Hematopoietic multipotent progenitor cell treated with erythropoietin and hydrocortisone succinate and interleukin-3 and kit ligand, for 15 days (in vitro differentiated cells): ENCODE measurements at regions not wholly inside any gene's neighbourhood (a gene's known extent, or its start where the extent isn't known, plus 50 kb on each side); places are given as distances from the start of the nearest gene placed in this dataset.
"Not testable (repeated sequence)": the region's sequence is repeated elsewhere in the genome, so short reads cannot be mapped to it uniquely, and the experiment has no call there.

Experiments used
- DNase-seq: peaks from one replicate; pipeline ENCODE4 v3.0.0-alpha.2; 2015; ENCODE audit warnings: low spot score

DNA sequence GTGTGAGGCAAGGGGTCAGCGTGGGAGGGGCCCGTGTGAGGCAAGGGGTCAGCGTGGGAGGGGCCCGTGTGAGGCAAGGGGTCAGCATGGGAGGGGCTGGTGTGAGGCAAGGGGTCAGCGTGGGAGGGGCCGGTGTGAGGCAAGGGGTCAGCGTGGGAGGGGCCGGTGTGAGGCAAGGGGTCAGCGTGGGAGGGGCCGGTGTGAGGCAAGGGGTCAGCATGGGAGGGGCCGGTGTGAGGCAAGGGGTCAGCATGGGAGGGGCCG is 119.2 kb downstream of the SEPTIN14 start:
- DNase-seq, result not testable (repeated sequence)

DNA sequence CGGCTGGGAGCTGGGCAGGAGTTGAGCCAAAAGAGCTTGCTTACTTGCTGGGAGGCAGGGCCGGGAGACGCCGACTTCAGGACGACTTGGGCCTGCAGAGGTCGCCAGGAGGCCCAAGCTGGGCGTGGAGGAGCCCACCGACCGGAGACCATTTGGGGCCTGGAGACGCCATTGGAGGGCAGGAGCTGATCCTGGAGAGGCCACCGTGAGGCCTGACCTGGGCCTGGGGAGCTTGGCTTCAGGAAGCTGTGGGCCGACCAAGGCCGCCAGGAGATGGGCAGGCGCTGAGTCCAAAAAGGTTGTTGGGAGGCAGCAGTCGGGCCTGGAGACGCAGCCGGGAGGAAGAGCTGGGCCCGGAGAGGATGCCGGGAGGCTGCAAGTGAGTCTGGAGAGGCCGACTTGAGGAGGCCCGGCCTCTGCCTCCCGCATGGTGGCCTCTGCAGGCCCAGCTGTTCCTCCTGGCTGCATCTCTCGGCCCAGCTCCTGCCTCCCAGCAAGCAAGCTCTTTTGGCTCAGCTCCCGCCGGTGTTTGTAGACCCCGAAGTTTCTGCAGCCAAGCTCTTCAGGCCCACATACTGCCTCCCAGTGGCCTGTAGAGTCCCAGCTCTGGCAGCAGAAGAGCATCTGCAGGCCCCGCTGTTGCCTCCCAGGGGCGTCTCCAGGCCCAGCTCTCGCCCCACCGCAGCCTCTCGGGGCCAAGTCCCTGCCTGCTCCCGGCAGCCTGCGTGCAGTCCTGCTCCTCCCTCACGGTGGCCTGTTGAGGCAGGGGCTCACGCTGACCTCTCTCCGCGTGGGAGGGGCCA is 119.7 kb downstream of the SEPTIN14 start:
- DNase-seq, result not testable (repeated sequence)

DNA sequence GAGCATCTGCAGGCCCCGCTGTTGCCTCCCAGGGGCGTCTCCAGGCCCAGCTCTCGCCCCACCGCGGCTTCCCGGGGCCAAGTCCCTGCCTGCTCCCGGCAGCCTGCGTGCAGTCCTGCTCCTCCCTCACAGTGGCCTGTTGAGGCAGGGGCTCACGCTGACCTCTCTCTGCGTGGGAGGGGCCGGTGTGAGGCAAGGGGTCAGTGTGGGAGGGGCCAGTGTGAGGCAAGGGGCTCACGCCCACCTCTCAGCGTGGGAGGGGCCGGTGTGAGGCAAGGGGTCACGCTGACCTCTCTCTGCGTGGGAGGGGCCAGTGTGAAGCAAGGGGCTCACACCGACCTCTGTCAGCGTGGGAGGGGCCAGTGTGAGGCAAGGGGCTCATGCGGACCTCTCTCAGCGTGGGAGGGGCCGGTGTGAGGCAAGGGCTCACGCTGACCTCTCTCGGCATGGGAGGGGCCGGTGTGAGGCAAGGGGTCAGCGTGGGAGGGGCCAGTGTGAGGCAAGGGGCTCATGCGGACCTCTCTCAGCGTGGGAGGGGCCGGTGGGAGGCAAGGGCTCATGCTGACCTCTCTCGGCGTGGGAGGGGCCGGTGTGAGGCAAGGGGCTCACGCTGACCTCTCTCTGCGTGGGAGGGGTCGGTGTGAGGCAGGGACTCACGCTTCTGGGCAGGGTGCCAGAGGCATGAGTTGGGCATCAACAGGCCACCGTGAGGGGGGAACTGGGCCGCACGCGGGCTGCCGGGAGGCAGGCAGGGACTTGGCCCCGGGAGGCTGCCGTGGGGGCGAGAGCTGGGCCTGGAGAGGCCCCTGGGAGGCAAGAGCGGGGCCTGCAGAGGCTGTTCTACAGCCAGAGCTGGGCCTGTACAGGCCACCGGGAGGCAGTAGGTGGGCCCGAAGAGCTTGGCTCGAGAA is 120.6 kb downstream of the SEPTIN14 start:
- not testable (repeated sequence) for DNase-seq

DNA sequence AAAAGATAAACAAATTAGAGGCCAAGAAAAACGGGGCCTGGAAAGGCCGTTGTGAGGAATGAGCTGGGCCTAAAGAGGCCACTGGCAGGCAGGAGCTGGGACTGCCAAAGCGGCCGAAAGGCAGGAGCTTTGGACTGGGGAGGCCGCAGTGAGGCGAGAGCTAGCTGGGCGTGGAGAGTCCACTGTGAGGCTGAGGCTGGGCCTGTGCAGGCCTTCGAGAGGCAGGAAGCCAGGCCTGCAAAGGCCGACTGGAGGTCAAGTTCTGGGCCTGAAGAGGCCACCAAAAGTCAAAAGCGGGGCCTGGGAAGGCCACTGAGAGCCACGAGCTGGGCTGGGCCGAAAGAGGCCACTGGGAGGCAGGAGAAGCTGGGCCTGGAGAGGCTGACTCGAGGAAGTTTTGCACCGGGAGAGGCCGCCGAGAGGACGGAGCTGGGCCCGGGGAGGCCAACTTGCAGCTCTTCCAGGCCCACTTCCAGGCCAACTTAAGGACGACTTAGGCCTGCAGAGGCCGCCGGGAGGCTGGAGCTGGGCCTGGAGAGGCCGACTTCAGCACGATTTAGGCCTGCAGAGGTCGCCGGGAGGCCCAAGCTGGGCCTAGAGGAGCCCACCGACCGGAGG is 121.8 kb downstream of the SEPTIN14 start:
- DNase-seq, result not testable (repeated sequence)

DNA sequence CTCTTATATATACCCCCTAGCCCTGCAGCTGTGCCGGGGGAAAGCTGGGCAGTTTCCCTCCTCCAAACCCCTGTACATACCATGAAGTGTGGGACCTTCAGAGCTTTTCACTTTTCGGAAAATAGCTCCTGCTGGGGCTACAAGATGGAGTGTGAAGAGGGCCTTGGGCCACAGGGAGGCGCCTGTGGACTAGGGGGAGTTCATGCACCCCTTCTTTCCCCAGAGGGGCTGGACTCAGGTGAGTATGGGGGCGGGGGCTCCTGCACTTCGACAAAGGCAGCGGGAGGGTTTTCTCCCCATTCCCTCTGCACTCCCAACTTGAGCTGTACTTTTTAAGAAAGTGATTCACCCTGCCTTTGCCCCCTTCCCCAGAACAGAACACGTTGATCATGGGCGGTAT is 122.5 kb downstream of the SEPTIN14 start:
- DNase-seq, result not testable (repeated sequence)

DNA sequence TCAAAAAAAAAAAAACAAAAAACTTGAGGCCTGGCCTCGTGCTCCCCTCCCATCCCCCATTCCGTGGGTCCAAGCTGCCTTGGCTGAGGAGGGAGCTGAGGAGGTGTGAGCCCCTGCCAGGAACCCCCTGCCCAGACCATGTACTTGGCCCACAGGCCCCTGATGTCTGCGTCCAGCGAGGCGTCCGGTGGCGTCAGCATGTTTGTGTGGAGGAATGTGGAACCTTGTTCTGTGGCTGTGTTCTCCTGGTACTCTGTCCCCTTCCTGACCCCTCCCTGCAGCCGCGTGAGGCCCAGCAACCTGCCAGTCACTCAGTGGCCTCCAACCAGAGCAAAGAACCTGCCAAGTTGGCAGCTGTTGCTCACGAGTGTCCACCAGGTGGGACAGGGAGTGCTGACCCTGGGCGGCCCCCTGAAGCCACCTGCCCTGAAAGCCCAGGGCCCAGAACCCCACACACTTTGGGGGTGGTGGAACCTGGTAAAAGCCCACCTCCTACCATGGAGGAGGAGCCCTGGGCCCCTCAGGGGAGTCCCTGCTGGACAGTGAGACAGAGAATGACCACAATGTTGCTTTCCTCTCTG is 125.8 kb downstream of the SEPTIN14 start:
- not testable (repeated sequence) for DNase-seq

DNA sequence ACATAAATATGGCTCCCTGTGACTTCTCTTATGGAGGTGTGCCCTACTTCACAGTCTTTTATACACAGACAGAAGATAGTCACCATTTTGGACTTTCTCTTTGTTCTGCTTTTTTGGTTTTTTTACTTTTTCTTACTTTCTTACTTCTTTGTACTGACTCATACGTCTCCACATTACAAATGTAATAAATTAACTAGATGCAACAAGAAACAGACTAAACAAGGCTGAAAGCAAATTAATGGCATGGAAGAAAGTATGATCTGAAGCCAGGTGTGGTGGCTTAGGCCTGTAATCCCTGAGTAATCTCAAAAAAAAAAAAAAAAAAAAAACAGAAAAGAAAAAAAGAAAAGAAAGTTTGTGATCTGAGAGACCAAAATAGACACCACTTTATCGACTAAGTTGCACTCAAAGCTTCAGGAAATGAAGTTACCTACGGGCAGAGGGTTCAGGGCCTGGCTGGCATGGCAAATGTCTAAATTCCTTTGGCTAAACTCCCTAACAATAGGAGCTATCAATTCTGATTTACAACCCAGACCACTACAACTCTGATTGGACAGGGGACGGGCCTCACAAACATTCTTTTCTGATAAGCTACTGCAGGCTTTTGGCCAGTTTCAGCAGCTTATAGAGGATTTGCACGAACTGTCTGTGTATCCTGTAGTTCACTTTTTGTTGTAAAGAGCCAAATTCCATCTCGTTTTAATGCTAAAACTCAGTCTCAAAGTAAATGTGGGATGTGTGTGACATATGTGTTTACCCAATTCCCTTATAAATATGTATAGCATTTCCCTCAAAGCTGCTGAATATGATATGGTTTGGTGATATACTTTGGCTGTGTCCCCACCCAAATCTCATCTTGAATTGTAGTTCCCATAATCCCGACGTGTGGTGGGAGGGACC is 129.1 kb downstream of the SEPTIN14 start:
- DNase-seq, result no peak

DNA sequence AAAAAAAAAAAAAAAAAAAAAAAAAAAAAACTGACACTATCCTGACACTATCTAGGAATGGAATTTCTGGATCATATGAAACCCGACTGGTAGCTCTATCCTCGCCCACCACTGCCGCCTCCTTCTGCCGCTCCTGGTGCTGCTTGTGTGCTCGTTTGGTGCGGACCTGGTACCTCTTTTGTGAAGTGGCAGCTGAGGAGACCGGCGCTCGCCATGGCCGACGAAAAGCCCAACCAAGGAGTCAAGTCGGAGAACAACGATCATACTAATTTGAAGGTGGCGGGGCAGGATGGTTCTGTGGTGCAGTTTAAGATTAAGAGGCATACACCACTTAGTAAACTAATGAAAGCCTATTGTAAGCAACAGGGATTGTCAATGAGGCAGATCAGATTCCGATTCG is 130.6 kb downstream of the SEPTIN14 start:
- DNase-seq, result no peak

DNA sequence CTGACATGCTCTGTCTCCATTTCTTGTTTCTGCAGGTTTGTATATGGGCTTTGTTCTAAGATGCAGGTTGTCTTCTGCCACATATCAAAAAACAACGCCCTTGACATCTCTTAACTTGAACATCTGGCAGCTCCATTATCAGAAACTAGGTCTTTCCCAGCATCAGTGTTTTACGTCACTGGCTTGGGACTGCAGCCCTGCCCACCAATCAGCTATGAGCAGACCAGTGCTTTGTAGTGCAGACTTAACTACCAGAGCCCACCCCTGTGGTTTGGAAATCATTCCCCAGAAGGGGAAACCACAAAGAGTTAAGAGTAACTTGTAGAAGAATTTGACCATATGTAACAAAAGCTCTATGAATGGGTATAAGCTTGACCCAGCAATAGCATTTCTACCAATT is 132.4 kb downstream of the SEPTIN14 start:
- DNase-seq, result no peak

DNA sequence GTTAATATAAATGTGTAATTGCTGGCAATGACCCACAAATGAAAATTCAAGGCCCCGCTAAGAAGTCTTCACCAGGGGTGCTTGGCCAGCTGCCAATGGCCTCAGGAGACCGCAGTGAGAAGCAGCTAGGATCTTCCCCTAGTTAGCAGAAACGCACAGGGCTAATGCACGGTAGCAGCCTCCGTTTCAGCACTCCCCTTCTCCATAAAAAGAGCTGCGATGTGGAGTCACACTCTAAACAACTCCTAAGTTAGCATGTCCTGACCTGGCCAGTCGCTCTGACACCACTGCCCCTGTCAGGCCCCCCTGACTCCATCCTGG is 139.0 kb downstream of the SEPTIN14 start:
- DNase-seq, result no peak

DNA sequence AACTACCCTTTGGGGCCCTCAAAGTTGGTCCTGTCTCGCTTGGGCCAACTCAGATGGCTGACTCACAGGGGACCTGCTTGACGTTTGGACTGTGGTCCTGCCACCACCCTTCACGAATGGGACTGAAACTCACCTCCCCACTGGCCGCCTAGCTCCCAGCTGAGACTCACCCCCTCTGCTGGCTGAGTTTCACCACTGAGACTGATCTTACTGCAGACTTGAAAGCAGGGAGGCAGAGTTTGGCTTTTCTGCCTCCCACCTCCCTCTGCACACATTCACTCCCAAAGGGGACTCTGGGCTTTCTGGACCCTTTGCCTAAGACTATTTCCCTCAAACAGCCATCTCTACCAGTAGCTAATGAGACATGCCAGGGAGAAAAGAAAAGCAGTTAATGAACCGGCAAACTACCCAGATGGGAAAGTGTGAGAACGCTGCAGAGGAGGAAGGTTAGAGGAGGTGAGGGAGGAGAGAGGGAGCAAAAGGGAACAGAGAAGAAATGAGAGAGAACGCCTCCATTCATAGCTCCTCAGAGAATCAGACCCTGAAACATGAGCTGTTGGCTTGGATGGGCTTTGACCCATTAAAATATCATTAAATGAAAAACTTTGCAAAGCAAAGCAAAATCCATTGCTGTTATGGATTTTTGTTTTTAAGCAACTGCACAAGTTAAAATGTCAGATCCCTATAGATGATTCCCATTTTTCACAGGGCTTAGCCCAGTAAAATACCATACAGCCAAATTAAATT is 139.5 kb downstream of the SEPTIN14 start:
- DNase-seq, result not testable (repeated sequence)

DNA sequence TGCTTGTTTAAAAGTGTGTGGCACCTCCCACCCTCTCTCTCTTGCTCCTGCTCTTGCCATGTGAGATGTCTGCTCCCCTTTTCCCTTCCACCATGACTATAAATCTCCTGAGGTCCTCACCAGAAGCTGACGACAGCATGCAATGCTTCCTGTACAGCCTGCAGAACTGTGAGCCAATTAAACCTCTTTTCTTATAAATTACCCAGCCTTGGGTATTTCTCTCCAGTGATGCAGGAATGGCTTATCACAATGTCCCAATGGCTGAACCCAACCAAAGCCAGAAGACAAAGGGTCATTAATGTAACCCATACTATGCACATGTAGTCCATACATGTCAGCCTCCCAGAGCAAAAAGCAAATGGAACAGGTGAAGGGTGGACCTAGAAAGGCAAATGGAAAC is 141.5 kb downstream of the SEPTIN14 start:
- not testable (repeated sequence) for DNase-seq

DNA sequence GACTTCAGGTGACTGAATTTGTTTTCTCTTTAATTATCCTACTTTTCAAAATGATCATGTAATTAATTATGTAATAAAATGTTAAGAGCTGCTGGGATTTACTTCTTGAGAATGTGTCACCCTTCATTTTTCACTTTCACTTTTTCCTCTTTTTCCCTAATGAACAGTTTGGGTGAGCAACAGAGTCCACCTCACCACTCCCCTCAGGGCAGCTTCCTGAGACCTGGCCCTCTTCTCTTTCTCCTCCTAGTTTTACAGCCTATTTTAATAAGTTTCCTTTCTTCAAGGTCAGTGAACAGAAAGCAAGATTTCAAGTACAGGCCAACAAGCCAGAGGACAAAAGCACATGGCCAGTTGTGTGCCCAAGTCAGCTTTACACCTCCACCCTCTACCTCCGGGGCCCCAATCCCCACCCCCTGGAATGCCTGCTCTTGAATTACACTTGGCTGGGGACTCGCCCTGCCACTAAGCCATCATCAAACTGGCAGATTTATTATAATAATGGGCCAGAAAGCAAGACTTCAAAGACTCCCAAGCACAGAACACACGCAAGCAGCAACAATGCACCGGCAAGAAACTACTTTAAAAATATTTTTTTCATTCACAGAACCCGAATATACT is 143.1 kb upstream of the VOPP1 start:
- not testable (repeated sequence) for DNase-seq

DNA sequence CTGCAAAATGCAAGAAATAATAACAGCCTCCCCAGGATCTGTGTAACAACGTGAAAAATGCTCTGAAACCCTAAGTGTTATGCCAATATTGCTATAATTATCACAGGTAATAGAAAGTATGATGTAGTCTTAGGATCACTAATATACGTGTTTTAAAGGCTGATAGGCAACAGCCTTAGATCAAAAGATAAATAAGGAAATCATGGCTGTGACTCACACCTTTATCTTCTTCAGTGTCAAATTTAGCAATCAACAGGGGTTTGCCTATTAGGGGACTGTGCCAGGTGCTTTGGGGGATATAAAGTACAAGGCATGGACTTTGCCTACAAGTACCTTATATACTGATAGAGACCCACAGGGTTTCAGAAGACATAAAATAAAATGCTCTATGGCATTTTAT is 142.1 kb upstream of the VOPP1 start:
- not testable (repeated sequence) for DNase-seq

DNA sequence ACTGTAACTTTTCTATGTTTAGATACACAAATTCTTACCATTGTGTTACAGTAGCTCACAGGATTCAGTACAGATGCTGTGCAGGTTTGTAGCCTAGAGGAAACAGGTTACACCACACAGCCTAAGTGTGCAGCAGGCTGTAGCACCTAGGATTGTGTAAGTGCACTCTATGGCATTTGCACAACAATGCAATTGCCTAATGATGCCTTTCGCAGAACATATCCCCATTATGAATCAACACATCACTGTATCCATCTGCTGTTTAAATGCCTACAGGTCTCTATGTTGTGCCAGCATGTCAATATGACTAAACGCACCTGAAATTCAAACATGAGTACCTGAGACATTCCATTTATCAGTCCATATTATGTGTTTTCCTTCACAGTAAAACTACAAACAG is 138.0 kb upstream of the VOPP1 start:
- DNase-seq, result not testable (repeated sequence)

DNA sequence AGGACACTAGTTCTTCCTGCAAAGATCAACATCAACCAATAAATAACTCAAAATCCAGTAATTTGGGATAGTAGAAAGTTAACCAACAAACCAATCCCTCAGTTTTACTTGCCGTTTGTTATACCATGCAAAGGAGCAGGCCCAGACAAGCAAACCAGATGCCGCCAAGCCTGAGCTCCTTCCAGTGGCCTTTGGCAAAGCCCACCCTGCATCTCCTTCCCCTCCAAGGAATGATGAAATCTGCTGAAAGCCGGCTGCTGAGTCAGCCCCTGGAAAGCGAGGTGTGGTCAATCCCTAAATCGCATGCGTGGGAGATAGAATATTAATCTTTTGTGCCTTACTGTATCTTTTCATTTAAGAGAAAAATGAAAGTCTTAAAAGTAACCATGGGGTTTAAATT is 135.7 kb upstream of the VOPP1 start:
- not testable (repeated sequence) for DNase-seq

DNA sequence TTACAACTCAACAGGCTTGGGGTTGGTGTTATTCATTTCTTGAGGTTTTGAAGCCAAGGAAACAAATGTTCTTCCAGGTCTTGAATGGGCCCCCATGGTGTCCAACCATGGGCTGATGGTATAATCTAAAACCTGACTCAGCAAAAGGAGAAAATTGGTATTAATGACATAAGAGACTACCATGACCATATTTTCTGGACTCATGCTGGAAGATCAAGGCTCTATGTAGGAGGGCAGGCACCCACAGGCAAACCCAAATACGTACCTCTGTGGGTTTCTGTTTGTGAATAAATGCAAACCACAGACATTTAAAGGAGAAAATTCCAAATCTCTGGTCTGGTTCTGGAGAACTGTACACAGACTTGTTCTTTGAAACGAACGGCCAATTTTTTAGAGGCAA is 135.1 kb upstream of the VOPP1 start:
- not testable (repeated sequence) for DNase-seq

DNA sequence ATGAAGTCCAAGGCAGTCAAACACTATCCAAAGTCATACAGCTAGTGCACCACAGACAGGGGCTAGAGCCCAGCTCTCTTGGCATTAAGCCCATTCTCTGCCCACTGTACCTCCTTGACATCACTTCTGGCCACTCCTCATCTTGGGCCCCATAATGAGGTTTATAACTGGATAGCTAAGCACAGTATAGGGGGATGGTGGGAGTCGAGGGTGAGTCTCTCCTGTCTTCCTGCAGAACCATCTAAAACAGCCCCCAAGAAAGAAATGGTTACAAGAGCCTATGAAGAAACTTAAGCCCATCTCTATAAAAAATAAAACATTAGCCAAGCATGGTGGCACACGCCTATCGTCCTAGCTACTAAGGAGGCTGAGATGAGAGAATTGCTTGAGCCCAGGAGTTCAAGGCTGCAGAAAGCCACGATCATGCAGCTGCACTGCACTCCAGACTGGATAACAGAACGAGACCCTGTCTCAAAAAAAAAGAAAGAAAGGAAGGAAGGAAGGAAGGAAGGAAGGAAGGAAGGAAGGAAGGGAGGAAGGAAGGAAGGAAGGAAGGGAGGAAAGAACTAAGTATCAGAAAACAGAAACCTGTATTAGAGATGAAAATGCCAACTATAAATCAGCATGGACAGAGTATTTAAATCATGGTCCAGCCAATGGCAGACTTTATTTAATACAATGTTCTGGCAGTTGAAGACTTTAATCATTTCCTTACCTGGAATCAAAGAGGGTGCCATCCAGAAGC is 134.3 kb upstream of the VOPP1 start:
- DNase-seq, result not testable (repeated sequence)

DNA sequence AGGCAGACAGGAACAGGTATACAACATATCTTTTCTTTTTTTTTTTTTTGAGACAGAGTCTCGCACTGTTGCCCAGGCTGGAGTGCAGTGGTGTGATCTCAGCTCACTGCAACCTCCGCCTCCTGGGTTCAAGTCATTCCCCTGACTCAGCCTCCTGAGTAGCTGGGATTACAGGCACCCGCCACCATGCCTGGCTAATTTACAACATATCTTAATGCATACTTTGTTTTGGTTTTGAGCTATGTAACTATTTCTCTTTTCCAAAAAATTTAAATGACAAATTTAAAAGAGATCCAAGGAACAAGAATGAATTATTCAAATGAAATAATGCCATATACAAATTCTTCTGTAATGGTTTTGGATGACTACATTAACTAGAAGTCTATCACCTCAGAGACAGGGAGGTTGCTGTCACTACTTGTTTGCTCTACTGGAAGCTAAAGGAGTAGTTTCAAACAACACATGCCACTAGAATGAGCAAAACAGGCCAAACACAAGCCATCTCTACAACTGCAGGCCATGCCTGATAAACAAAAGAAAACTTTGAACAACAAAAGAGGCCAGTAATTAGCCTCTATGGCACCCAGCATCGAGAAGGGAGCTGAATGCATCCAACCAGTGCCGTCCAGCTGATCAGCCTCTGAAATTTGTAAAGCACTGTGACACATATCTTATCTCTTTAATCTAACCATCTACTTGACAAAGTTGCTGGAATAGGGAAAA is 133.6 kb upstream of the VOPP1 start:
- DNase-seq, result not testable (repeated sequence)
